GM23338 (cell line): ENCODE measurements at regions not wholly inside any gene's neighbourhood (a gene's known extent, or its start where the extent isn't known, plus 50 kb on each side); places are given as distances from the start of the nearest gene placed in this dataset.

Source experiments
- EZH2 ChIP-seq: fragments of 200-600 bp; sonication (generic); IDR thresholded peaks from one replicate; pipeline ENCODE4 v1.8.0; 2017; ENCODE audit warnings: antibody characterized with exemption, mild to moderate bottlenecking, low read depth; ENCODE audit not compliant: unreplicated experiment
- EZH2phosphoT487 ChIP-seq: fragments of 200-600 bp; sonication (generic); IDR thresholded peaks from one replicate; pipeline ENCODE4 v1.8.1; 2018; ENCODE audit warnings: antibody characterized with exemption; ENCODE audit not compliant: unreplicated experiment
- JUNB ChIP-seq: IDR thresholded peaks from one replicate; pipeline ENCODE4 v1.6.1; 2016; ENCODE audit warnings: antibody characterized with exemption; ENCODE audit not compliant: unreplicated experiment
- NANOG ChIP-seq: IDR thresholded peaks from 2 replicates; pipeline ENCODE4 v1.6.1; 2016; ENCODE audit warnings: antibody characterized with exemption, borderline replicate concordance
- POLR2AphosphoS5 ChIP-seq: IDR thresholded peaks from 2 replicates; pipeline ENCODE4 v1.6.1; 2016; ENCODE audit warnings: antibody characterized with exemption, low read depth
- STAT1 ChIP-seq: IDR thresholded peaks from one replicate; pipeline ENCODE4 v1.6.1; 2016; ENCODE audit warnings: antibody characterized with exemption; ENCODE audit not compliant: unreplicated experiment
- ZNF114 ChIP-seq: fragments of 250-450 bp; sonication (Bioruptor Pico); IDR thresholded peaks from 2 replicates; pipeline ENCODE4 v1.5.0; 2020; ENCODE audit warnings: mild to moderate bottlenecking, moderate library complexity
- TF ChIP-seq, protein P1 (sequence below), 2 experiments: fragments of 200-600 bp in 1 of 2; sonication (generic) in 1 of 2; conservative IDR thresholded peaks; 2 replicates each; pipeline versions ENCODE4 v1.5.1 to v1.6.1; 2016 to 2017; ENCODE audit warnings: antibody characterized with exemption in 2 of 2, low read depth in 2 of 2, mild to moderate bottlenecking in 2 of 2, moderate library complexity in 1 of 2
- TF ChIP-seq, protein P2 (sequence below): fragments of 250-450 bp; sonication (Bioruptor Pico); IDR thresholded peaks from 2 replicates; pipeline ENCODE4 v1.5.0; 2020; ENCODE audit warnings: mild to moderate bottlenecking, moderate library complexity
- TF ChIP-seq, protein P3 (sequence below): IDR thresholded peaks from 2 replicates; pipeline ENCODE4 v1.6.1; 2016; ENCODE audit warnings: antibody characterized with exemption
- TF ChIP-seq, protein P4 (sequence below): IDR thresholded peaks from one replicate; pipeline ENCODE4 v1.6.1; 2018; ENCODE audit warnings: antibody characterized with exemption; ENCODE audit not compliant: unreplicated experiment

DNA sequence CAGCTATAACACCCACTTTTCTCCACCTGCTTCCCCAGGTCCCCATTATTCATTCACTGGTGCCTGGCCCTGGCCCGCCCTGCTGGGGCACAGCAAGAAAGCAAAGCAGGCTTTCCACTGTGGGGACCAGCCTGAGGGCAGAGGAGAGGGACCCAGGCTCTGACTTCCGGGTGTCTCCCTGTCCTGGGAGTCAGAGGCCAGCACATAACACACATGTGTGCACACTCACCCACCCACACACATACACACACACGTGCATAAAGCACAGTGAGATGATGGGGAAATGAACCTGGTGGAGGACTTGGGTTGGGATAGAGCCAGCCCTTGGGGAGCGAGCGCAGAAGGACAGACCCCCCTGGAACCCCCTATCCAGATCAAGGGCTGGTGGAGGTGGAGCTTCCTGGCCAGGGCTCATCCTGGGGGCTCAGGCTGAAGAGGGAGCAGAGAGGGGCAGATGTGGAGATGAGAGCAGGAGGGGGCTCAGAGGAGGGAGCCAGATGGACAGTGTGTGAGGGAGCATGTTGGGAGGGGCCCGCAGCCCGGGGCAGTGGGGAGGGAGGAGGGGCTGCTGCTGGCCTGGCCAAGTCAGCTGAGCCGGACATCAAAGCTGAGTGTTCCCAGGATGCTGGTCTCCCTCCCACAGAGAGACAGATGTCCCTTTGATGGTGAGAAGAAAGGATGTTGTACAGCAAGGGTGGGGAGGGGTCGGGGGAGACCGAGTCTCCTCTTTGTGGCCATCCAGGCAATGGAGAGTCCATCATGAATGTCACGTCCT is 78.2 kb downstream of the LINGO1 start:
- TF ChIP-seq, protein P1, sequence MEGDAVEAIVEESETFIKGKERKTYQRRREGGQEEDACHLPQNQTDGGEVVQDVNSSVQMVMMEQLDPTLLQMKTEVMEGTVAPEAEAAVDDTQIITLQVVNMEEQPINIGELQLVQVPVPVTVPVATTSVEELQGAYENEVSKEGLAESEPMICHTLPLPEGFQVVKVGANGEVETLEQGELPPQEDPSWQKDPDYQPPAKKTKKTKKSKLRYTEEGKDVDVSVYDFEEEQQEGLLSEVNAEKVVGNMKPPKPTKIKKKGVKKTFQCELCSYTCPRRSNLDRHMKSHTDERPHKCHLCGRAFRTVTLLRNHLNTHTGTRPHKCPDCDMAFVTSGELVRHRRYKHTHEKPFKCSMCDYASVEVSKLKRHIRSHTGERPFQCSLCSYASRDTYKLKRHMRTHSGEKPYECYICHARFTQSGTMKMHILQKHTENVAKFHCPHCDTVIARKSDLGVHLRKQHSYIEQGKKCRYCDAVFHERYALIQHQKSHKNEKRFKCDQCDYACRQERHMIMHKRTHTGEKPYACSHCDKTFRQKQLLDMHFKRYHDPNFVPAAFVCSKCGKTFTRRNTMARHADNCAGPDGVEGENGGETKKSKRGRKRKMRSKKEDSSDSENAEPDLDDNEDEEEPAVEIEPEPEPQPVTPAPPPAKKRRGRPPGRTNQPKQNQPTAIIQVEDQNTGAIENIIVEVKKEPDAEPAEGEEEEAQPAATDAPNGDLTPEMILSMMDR (conservative IDR thresholded peaks at IDR 0.05; ENCODE audit: low read depth in 2 of 2): no peak
- no peak for TF ChIP-seq EZH2
- TF ChIP-seq POLR2AphosphoS5: no peak
- no peak for TF ChIP-seq STAT1
- no peak for TF ChIP-seq EZH2phosphoT487
- TF ChIP-seq, protein P2, sequence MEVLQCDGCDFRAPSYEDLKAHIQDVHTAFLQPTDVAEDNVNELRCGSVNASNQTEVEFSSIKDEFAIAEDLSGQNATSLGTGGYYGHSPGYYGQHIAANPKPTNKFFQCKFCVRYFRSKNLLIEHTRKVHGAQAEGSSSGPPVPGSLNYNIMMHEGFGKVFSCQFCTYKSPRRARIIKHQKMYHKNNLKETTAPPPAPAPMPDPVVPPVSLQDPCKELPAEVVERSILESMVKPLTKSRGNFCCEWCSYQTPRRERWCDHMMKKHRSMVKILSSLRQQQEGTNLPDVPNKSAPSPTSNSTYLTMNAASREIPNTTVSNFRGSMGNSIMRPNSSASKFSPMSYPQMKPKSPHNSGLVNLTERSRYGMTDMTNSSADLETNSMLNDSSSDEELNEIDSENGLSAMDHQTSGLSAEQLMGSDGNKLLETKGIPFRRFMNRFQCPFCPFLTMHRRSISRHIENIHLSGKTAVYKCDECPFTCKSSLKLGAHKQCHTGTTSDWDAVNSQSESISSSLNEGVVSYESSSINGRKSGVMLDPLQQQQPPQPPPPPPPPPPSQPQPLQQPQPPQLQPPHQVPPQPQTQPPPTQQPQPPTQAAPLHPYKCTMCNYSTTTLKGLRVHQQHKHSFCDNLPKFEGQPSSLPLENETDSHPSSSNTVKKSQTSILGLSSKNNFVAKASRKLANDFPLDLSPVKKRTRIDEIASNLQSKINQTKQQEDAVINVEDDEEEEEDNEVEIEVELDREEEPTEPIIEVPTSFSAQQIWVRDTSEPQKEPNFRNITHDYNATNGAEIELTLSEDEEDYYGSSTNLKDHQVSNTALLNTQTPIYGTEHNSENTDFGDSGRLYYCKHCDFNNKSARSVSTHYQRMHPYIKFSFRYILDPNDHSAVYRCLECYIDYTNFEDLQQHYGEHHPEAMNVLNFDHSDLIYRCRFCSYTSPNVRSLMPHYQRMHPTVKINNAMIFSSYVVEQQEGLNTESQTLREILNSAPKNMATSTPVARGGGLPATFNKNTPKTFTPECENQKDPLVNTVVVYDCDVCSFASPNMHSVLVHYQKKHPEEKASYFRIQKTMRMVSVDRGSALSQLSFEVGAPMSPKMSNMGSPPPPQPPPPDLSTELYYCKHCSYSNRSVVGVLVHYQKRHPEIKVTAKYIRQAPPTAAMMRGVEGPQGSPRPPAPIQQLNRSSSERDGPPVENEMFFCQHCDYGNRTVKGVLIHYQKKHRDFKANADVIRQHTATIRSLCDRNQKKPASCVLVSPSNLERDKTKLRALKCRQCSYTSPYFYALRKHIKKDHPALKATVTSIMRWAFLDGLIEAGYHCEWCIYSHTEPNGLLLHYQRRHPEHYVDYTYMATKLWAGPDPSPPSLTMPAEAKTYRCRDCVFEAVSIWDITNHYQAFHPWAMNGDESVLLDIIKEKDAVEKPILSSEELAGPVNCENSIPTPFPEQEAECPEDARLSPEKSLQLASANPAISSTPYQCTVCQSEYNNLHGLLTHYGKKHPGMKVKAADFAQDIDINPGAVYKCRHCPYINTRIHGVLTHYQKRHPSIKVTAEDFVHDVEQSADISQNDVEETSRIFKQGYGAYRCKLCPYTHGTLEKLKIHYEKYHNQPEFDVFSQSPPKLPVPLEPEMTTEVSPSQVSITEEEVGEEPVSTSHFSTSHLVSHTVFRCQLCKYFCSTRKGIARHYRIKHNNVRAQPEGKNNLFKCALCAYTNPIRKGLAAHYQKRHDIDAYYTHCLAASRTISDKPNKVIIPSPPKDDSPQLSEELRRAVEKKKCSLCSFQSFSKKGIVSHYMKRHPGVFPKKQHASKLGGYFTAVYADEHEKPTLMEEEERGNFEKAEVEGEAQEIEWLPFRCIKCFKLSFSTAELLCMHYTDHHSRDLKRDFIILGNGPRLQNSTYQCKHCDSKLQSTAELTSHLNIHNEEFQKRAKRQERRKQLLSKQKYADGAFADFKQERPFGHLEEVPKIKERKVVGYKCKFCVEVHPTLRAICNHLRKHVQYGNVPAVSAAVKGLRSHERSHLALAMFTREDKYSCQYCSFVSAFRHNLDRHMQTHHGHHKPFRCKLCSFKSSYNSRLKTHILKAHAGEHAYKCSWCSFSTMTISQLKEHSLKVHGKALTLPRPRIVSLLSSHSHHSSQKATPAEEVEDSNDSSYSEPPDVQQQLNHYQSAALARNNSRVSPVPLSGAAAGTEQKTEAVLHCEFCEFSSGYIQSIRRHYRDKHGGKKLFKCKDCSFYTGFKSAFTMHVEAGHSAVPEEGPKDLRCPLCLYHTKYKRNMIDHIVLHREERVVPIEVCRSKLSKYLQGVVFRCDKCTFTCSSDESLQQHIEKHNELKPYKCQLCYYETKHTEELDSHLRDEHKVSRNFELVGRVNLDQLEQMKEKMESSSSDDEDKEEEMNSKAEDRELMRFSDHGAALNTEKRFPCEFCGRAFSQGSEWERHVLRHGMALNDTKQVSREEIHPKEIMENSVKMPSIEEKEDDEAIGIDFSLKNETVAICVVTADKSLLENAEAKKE (CRISPR knock-in tag): no peak
- no peak for TF ChIP-seq NANOG
- TF ChIP-seq, protein P3, sequence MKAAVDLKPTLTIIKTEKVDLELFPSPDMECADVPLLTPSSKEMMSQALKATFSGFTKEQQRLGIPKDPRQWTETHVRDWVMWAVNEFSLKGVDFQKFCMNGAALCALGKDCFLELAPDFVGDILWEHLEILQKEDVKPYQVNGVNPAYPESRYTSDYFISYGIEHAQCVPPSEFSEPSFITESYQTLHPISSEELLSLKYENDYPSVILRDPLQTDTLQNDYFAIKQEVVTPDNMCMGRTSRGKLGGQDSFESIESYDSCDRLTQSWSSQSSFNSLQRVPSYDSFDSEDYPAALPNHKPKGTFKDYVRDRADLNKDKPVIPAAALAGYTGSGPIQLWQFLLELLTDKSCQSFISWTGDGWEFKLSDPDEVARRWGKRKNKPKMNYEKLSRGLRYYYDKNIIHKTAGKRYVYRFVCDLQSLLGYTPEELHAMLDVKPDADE: no peak
- TF ChIP-seq, protein P4, sequence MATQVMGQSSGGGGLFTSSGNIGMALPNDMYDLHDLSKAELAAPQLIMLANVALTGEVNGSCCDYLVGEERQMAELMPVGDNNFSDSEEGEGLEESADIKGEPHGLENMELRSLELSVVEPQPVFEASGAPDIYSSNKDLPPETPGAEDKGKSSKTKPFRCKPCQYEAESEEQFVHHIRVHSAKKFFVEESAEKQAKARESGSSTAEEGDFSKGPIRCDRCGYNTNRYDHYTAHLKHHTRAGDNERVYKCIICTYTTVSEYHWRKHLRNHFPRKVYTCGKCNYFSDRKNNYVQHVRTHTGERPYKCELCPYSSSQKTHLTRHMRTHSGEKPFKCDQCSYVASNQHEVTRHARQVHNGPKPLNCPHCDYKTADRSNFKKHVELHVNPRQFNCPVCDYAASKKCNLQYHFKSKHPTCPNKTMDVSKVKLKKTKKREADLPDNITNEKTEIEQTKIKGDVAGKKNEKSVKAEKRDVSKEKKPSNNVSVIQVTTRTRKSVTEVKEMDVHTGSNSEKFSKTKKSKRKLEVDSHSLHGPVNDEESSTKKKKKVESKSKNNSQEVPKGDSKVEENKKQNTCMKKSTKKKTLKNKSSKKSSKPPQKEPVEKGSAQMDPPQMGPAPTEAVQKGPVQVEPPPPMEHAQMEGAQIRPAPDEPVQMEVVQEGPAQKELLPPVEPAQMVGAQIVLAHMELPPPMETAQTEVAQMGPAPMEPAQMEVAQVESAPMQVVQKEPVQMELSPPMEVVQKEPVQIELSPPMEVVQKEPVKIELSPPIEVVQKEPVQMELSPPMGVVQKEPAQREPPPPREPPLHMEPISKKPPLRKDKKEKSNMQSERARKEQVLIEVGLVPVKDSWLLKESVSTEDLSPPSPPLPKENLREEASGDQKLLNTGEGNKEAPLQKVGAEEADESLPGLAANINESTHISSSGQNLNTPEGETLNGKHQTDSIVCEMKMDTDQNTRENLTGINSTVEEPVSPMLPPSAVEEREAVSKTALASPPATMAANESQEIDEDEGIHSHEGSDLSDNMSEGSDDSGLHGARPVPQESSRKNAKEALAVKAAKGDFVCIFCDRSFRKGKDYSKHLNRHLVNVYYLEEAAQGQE: no peak
- no peak for TF ChIP-seq JUNB
- TF ChIP-seq ZNF114 (CRISPR knock-in tag): no peak
